HG03280 (cell line): ENCODE measurements at regions not wholly inside any gene's neighbourhood (a gene's known extent, or its start where the extent isn't known, plus 50 kb on each side); places are given as distances from the start of the nearest gene placed in this dataset.

Experiments
- ATAC-seq: cut with Tn5 transposase; IDR thresholded peaks from one replicate; pipeline ENCODE4 v1.9.1; 2021; ENCODE audit warnings: mild to moderate bottlenecking, moderate library complexity; ENCODE audit not compliant: unreplicated experiment

DNA sequence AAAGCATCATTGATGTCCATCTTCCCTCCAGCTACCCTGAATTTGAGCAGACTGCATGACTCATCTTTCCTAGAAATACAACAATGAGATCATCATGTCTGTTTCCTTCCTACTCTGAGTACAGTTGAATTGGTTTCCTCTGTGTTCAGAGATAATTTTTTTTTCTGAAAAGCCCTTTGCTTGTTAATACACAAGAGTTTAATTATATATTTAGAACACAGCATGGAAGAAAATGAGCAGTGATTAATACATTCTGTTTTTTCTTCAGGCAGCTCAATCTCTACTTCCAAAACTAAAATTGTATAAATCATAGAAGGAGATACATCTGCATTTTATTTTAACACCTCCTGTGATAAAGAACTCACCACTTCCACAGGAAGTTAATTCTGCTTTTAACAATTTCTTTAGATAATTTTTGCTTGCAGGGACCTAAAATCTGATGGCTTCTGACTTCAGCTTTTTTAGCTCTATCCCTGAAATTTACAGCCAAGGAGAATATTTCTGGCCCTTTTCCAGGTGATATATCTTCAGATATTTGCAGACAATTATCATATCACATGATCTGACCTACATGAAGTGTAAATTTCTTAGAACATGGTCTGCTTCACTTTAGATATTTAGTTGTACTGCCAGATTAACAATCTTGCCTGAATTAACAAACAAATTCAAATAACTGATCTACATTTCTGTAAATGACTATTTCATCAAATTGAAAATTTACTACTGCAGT lies 249.0 kb downstream of the TRIB2 start:
- no peak for ATAC-seq

DNA sequence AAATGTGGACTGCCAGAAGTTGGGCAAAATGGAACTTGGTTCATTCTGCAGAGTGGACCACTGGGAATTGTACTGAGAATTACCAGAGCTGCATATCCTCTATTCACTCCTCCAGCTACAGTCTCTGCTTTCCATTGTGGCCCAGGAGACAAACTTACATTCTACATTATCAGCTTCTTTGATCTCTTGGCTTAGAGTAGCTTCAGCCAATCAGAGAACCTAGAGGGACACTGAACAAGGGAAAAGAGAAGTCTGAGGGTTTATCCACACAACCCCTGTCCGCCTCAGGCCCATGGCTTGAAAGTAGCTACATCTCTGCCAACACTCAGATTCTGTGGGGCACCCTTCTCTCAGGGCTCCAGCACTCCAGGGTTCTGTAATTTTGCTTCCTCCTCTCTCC lies 251.1 kb downstream of the TRIB2 start:
- no peak for ATAC-seq

DNA sequence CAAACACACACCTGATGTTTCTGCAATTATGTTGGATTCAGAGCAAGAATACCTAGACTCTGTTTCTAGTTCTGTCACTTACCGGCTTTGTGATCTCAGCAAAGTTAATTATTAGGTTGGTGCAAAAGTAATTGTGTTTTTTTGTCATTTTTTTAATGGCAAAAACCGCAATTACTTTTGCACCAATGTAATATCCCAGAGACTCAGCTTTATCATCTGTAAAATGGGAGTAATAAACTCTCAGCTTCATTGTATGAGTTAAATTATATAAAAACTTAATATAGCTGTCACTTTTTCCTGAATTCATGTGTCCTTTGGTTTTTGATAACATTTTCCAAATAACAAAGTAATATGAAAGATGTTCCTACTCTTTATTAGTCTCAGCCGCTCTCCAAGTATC lies 251.7 kb downstream of the TRIB2 start:
- no peak for ATAC-seq

DNA sequence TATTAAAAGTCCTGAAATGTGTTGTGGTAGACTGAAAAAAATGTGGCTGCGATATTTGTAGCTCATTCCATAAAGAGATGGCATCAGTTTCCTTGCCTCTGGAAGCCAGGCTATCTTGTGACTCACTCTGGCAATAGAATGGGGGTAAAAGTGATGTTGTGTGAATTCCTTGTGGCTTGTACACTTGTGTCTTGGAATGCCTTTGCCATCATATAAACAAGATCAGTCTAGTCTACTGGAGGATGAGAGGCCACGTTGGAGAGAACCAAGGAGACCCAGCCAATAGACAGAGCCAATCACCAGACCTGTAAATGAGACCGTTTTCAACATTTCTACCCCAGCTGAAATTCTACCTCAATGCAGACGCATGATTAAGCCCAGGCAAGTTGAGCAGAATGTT lies 254.1 kb downstream of the TRIB2 start:
- ATAC-seq, result no peak

DNA sequence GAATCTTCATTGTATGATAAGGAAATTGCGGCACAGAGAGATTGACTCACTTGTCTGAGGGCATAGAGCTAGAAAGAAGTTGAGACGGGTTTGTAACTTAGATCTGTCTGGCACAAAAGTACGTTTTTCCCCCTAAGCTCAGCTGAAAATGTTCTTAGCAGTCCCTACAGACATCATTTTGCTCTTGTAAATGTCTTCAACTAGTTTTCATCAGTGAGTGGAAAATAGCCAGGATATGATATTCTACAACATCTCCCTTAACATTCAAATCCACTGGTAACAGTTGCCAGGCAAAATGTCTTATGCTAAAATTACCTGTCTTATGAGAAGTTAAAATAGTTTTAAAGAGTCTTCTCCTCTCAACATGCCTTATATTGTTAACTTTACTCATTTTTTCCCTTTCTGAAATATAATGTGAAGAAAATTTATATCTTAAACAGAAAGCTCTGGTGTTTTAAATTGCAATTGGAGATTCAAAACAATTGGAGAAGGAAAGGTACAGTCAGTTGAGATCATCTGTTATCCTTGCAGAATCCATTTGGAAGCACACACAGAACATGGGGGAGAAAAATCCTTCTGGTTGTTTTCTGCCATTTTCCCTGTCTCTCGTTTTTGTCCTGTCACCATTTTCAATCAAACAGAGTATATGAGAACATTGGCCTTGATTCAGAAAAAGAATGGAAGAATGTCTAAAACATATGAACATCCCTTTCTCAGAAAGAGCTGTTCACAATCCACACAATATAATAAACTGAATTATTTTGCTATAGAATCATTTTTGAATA lies 255.0 kb downstream of the TRIB2 start:
- no peak for ATAC-seq

DNA sequence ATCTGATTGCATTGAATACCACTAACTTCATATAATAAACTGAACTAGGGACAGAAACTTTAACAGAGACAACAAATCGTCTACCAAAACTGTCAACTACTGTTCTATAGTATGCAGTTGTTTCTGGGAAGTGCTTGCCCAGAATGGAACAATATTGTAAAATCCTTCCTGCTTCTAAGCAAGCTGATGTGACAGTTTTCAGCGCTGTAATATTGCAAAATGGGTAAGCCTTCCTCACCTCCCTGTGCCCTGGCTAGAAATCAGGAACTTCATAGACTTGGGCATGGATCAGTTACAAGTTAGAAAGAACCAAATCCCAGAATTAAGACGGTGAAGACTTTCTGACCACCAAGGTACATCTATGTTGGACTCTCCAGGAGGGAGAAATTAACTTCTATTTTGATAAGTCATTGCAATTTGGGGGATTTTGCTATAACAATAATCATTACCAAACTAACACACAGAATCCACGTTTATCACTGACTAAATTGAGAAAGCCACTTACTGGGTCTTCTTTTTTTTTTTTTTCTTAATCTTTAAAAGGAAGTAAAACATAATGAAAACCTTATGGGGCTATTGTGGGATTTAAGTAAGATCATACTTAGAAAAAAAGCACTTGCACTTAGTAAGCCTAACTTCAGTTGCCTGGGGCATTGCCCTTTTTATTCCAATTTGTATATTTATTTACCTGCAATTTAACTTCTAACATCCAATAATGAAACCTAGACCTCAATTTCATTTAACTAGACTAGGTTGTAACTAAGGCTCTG lies 261.5 kb downstream of the TRIB2 start:
- ATAC-seq, result no peak

DNA sequence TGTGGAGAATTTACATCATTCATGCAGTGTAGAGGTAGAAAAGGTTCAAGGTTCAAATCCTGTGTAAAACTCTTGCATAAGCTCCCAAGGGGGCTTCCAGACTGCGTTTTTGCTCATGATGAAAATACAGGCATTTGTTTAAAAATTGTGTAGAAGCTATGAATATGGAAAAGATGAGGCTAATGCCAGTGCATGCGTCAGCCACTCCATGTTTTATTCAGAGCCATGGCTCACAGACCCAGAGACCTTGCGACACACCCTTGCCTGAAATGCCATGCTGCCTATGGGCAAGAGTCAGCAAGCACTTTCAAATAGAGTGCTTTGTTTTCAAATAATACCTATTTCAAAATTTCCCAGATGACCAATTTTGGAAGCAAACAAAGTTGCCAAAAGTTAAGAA lies 262.3 kb downstream of the TRIB2 start:
- no peak for ATAC-seq

DNA sequence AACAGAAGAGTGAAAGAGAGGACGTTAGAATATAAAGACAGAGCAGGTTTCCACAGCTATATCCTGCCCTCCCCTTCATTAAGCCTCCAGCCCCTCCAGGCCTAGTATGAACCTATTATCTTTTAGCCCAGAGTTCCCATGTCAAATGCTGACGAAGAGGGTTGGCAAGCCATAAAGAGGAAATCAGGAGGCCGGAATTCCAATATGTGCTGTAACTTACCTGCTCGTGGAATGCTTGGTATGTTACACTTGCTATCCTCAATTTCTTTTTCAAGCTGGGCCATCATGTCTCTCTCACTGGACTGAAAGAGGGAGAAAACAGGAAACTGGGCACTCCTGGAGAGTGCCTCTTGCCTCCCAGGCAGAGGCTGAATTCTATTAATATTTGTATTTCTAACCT lies 264.1 kb downstream of the TRIB2 start:
- ATAC-seq, result no peak

DNA sequence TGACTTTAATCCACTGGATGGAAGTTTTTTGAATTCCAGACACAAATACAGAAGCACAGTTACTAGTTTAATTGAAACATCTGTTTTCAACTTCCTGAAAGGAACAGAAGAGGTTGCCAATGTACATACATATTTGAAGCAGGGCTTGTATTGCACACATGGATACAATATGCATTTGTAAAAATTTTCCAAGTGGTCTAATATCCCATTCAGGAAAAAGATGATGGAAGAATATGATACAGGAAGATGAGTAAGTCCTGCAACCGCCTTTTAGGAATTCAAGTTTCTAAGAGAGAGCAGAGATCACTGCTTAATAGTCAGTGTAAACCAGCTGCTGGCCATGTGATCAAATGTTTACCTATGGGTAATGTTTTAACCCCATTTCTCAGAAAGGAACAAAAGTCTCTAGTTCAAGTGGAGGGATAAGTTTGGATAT lies 265.4 kb downstream of the TRIB2 start:
- no peak for ATAC-seq

DNA sequence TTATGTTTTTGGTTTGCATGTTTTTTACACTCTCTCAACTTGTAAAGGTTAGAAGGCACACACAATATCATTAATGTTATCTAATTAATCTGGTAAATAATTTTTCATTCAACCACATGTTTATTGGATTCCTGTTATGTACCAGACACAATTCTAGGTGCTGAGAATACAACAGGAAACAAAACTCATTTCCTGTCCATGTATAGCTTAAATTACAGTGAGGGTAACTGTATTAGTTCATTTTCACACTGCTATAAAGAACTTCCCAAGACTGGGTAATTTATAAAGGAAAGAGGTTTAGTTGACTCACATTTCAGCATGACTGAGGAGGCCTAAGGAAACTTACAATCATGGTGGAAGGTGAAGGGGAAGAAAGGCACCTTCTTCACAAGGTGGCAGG lies 270.5 kb downstream of the TRIB2 start:
- ATAC-seq, result no peak

DNA sequence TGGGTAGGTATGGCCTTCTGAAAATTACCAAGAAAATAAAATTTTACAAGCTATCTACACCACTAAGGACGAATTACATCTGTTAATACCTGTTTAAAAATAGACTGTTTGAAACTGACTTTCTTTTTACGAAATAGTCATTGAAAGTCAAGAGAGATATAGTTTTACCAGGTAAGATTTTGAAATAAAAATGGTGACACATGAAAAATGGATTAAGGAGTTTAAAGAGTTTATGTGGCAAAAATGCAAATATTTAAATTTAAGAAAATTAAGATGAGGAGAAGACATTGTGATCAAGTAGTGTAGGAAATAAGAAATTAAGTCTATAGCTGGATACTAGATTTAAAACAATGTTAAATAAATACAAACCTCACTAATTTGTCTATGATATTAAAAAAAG lies 271.5 kb downstream of the TRIB2 start:
- ATAC-seq, result no peak

DNA sequence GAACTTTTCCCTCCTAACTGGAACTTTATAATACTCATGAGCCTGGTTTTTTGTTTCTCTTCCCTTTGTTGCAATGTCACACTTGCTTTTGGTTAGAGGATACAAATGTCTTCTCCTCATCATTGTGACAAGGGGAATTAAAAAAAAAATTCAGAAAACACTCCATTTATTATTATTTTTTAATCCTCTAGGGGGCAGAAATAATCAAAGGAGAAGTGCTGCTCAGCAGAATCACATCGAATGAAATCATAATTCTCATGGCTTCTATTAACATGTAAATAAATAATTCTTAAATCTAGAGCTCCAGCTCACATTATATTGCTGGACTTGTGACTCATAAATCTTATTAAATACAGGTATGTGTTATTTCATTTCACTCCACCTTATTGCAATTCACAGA lies 273.8 kb downstream of the TRIB2 start:
- ATAC-seq, result no peak

DNA sequence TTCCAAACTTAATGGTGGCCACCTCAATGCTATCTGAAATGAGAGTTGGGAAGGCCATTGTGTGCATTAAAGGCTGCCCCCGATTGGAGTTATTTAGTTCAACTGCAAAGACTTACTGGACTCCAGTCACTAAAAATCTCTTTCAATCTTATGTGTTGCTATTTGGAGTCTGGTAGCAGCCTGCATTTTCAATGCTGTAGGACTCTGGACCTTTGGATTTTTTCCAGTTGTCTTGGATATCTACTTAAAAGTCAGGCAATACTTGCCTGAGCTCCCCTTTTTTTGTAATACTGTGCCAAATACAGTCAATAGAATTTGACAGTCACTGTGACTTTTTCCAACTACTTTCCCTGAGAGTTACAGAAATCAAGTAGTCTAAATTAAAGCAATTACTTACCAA lies 281.9 kb downstream of the TRIB2 start:
- ATAC-seq, result no peak

DNA sequence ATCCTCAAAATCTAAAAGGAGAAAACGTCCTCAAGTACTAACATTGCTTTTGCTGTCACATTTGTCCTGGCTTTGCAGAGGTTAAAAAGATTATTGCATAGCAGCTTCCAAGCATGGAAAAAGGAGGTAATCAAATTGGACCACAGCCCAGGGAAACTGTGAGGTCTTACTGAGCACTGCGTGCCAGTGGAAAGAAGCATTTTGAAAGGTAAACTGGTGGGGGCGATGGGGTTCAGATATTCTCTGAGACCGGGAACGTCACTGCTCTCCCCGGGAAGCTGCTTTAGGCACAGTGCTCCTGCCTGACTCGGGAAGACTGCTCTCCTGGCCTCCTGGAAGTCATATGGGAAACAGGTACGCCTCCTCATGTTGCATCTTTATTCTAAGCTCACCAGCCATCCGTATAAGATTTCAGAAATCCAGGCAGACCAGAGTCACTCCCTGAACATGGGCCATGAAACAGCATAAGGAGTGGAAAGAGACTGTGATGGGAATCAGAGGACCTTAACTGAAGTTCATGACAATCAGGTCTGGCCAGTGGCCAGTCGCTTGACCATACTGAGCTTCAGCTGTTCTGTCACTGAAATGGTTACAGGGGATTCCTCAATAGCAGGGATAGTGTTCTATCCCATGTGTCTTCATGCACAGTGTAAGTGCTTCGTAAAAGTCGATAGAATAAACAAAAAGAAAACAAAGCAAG lies 284.1 kb downstream of the TRIB2 start:
- no peak for ATAC-seq

DNA sequence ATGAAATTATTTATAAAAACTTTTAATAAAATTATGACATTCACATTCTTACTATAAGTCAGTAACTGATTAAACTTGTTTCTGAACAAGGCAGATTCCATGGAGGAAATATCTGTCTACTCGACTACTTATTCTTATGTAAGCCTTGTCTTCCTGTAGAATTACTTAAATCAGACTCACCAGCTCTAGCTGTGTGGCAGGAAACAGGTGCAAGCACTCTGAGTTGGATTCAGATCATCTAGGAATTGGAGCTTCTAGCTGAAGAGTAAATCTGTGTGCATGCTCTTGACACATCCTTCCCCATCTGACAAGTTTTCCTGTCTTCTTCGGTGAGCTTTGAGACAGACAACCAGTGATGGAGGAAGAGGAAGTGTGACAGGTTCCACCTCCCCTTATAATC lies 284.7 kb downstream of the TRIB2 start:
- ATAC-seq, result no peak

DNA sequence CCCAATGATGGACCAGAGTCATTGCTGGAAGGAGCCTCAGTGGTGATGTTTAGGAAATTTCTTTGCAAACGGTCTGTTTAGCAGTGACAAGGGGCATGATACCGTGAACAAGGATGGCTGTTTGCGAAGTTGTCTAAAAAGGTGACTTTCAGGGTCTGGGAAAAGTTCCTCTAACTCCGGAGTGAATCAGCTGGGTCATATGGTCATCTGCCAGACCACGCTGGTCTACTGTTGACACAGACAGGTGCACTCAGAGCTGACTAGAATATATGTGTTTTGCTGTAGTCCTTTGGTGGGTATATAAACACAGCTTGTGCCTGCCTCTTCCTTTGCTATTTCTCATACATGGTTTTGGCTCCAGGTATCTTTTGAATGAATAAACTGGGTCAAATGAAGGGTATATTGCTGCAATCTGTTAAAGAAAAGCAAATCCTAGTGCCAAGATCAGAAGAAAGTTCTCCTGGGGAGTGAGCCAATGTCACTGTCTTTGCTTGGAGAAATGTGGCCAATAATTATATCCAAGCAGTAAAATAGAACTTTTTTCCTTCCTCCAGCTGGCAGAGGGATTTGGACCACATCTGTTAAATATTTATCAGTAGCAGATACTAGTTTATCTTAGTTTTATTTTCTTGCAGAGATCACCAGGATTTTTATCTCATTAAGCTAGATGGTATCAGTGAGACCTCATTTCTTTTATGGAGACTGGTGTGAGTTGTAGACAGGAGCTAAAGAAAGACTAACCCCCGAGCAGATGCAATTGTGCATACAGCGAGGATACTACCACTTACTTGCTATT lies 286.0 kb downstream of the TRIB2 start:
- no peak for ATAC-seq

DNA sequence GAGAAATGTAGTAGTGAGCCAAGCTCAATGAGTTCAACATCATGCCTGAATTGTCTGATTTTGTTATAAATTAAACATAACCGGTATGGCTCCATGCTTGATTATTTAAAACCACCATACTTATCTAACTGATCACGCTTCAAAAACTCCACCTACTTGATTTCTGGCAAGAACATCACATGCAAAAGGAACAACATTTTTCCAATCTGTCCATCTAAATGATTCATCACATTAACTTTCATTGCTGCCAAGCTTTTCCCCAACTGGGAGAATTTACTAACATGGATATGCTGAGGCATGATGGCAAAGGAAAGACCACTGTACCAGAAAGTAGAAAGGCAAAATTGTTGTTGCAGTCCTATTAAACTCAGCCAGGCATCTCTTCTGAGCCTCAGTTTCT lies 286.8 kb downstream of the TRIB2 start:
- no peak for ATAC-seq

DNA sequence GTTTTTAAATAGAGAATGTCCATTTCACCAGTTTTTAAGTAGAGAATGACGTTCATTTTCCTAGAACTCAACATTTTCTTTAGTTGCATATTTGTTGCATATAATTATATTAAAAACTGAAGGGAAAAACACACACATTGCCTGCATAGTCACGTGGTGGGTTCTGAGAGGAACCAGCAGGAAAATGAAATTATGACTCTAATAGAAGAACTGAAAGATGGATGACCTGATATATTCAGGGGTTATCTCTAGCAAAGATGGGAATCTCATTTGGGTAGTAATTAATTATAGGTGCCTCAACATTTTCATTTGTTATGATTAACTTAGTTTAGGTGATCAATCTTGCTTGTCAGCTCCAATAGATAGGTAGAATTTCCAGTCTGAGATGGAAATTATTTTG lies 288.3 kb downstream of the TRIB2 start:
- no peak for ATAC-seq

DNA sequence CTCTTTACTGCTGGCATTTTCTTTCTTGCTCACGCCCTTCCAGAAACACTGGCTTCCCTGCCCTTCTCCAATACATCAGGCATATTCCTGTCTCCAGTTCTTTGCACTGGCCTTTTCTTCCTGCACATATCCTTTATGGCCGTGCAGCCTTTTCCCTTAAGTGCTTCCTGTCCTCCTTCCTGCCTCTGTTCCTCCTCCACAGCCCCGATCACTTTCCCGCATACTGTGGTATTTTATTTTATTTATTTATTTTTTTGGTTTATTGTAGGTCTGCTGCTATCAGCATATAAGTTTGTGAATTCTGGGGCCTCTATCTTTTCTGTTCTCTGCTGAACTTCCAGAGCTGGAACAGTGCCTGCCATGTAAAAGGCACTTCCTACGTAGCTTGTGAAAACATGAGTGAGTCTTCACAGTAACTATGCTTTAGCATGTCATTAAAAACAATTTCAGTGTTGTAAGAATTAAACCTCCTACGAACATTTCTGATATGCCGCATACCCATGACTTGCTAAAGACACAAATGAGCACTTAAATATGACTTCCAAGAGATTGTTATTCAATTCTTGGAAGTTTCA lies 289.1 kb downstream of the TRIB2 start:
- no peak for ATAC-seq

DNA sequence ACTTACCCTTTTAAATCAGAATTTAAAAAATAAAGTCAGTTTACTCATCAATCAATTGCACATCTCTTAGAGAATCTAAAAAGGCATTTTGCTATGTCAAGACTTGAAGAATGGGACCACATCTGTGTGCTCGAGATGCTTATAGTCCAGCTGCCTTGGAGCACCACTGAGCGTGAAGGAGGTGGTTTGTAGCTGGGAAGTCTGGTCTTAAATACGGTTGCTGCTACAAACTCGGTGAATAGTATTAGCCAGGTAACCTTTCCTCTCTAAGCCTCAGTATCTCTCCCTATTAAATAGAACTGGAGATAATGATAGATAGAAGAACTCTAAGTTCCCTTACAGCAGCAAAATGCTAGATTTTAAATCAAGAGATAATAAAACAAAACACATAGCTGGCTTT lies 289.7 kb downstream of the TRIB2 start:
- ATAC-seq, result no peak
